ENCODE measurements at regions not wholly inside any gene's neighbourhood (a gene's known extent, or its start where the extent isn't known, plus 50 kb on each side); places are given as distances from the start of the nearest gene placed in this dataset.
A peak's percentile ranks its signal among the peaks of the same experiment; 100 is the strongest.

DNA sequence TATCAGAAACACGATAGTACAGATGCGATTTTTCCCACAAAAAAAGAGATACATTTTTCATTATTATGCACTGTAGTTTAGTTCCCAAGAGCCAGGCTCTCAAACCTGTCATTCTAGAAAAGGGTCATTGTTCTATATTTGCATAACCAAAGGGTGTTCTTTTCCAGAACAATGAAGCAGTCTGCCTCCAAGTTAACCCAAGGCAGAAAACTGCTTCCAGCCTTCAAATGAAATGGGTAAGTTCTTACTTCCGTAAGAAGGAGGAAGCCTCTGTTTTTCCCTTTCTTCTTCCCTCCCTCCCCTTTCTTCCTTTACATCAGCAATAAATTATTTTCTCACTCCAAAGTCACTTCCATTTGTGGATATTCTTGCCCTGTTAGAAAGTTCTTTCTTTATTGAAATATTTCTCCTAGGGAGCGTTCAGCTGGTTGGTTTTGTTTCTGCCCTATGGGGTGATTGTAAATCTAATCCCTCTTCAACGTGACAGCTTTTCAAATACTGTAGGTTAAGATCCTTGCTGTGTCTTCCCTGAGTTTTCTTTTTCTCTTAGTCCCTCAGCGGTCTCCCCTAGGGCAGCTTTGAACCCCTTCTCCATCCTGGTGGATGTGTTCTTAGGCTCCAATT is 77.3 kb upstream of the PTGFRN start:
- H3K9me3 ChIP-seq: no peaks in the 10 kb centered on the region
- H3K4me1 ChIP-seq: peaks cover 9 to 28% (median 20%) of the 10 kb centered on the region in 4 donors
- H3K27ac ChIP-seq: peak overlapping the region; percentile 71 to 76 (median 72)
- in situ Hi-C loops (cut with MboI; ENCODE audit: low pct_ligation_motif_present in 1 of 4, low pct_unique_long_range_greater_than_20kb in 1 of 4, low sequenced_read_pairs in 3 of 4): no loop called here
- H3K36me3 ChIP-seq: no peaks in the 10 kb centered on the region
- no peak for DNase-seq
- H3K4me3 ChIP-seq: no peak overlapping the region
- H3K27me3 ChIP-seq: no peaks in the 10 kb centered on the region
- WGBS, 2 donors (ENCODE audit: low coverage in 1 of 2): 51 to 69% methylated on average over 5 to 6 of the region's 6 CpGs
- TF ChIP-seq POLR2A (IDR thresholded peaks at IDR 0.05) (no peak), EP300 (IDR thresholded peaks at IDR 0.05; ENCODE audit: low read depth) (no peak), POLR2AphosphoS5 (IDR thresholded peaks at IDR 0.05) (no peak)
- TF ChIP-seq, protein P1, sequence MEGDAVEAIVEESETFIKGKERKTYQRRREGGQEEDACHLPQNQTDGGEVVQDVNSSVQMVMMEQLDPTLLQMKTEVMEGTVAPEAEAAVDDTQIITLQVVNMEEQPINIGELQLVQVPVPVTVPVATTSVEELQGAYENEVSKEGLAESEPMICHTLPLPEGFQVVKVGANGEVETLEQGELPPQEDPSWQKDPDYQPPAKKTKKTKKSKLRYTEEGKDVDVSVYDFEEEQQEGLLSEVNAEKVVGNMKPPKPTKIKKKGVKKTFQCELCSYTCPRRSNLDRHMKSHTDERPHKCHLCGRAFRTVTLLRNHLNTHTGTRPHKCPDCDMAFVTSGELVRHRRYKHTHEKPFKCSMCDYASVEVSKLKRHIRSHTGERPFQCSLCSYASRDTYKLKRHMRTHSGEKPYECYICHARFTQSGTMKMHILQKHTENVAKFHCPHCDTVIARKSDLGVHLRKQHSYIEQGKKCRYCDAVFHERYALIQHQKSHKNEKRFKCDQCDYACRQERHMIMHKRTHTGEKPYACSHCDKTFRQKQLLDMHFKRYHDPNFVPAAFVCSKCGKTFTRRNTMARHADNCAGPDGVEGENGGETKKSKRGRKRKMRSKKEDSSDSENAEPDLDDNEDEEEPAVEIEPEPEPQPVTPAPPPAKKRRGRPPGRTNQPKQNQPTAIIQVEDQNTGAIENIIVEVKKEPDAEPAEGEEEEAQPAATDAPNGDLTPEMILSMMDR (IDR thresholded peaks at IDR 0.05): no peak
- intact Hi-C loops (cut with DNase I; ENCODE audit: low total_unique reads): no loop called here

DNA sequence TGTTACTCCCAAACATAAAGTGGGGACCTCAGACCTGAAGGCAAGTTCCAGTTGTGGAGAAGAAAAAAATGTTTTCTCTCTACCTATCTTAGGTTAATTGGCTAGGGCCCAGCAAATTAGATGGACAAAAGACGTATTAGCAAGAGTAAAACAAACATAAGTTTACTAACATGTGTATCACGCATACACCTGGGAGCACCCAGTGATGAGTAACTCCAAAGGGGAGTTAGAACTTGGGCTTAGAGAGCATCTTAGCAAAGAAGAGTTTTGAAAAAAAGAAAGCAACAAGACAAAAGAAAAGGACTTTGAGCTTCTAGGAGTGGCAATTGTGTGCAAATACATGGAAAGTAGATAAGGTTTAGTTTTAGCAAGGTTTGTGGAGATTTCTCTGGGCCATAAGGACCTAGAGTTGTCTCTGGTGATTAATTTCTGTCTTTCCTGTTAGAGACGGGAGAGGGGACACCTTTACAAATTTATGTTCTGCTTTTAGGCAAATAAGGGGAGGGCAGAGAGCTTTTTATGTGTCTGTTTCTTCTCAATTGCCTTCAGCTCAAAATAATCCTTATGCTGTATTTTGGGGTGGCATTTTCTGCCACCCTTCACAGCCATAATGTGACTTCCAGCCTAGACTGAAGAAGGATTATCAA is 76.7 kb upstream of the PTGFRN start:
- peaks cover 9 to 25% (median 20%) of the 10 kb centered on the region in 4 donors for H3K4me1 ChIP-seq
- H3K27ac ChIP-seq: peak overlapping the region; percentile 71 to 76 (median 72)
- no peak overlapping the region for H3K4me3 ChIP-seq
- in situ Hi-C loops (cut with MboI; ENCODE audit: low pct_ligation_motif_present in 1 of 4, low pct_unique_long_range_greater_than_20kb in 1 of 4, low sequenced_read_pairs in 3 of 4): no loop called here
- intact Hi-C loops (cut with DNase I; ENCODE audit: low total_unique reads): no loop called here
- no peaks in the 10 kb centered on the region for H3K27me3 ChIP-seq
- DNase-seq: no peak
- H3K9me3 ChIP-seq: no peaks in the 10 kb centered on the region
- no peaks in the 10 kb centered on the region for H3K36me3 ChIP-seq
- 25 to 35% methylated on average over 3 of the region's 3 CpGs for WGBS, 2 donors (ENCODE audit: low coverage in 1 of 2)
- TF ChIP-seq, protein P1 (IDR thresholded peaks at IDR 0.05): no peak
- TF ChIP-seq POLR2AphosphoS5 (IDR thresholded peaks at IDR 0.05): no peak
- no peak for TF ChIP-seq EP300 (IDR thresholded peaks at IDR 0.05; ENCODE audit: low read depth)
- TF ChIP-seq POLR2A (IDR thresholded peaks at IDR 0.05): no peak

DNA sequence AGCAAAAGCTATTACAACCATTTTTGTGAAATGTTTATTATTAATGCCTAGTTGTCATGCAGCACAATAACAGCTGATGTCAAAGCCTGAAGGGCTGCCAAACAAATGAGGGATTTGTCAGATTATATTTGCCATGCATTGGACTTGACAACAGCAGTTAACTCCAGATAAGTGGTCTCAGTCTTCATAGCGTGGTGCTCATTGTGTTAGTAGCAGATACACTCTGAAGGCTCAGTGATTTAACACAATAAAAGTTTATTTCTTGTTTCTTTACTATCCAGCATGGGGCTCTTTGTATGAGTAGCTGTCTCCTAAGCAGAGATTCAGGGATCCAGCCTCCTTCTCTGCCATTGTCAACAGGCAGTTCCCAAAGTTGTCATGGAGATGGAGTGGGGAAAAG is 76.0 kb upstream of the PTGFRN start:
- H3K27ac ChIP-seq: peak overlapping the region; percentile 71 to 76 (median 72)
- no peaks in the 10 kb centered on the region for H3K9me3 ChIP-seq
- TF ChIP-seq, protein P1 (IDR thresholded peaks at IDR 0.05): no peak
- TF ChIP-seq EP300 (IDR thresholded peaks at IDR 0.05; ENCODE audit: low read depth) (no peak), POLR2AphosphoS5 (IDR thresholded peaks at IDR 0.05) (no peak), POLR2A (IDR thresholded peaks at IDR 0.05) (no peak)
- H3K4me3 ChIP-seq: no peak overlapping the region
- no peak for DNase-seq
- in situ Hi-C loops (cut with MboI; ENCODE audit: low pct_ligation_motif_present in 1 of 4, low pct_unique_long_range_greater_than_20kb in 1 of 4, low sequenced_read_pairs in 3 of 4): no loop called here
- 78 to 84% methylated on average over 1 of the region's 1 CpG for WGBS, 2 donors (ENCODE audit: low coverage in 1 of 2)
- intact Hi-C loops (cut with DNase I; ENCODE audit: low total_unique reads): no loop called here
- no peaks in the 10 kb centered on the region for H3K27me3 ChIP-seq
- no peaks in the 10 kb centered on the region for H3K36me3 ChIP-seq
- peaks cover 9 to 25% (median 20%) of the 10 kb centered on the region in 4 donors for H3K4me1 ChIP-seq

DNA sequence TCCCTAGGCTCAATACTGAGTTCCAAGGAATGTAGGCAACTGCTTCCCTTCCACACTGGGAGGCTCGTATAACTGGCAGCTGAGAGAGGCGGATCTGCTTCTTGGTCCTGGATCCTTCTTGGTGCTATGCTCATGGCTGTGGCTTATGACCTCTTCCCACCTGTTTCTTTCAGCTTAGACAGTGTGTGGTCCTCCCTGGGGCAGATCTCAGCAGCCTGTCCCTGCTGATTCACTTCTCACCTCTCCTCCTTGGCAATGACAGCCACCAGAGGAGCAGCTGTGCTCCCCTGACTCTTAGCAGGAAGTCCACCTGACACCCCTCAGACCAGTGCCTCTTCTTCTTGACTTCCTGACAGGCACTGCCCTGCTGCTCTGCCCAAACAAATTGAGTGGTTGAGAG is 75.1 kb upstream of the PTGFRN start:
- in situ Hi-C loops (cut with MboI; ENCODE audit: low pct_ligation_motif_present in 1 of 4, low pct_unique_long_range_greater_than_20kb in 1 of 4, low sequenced_read_pairs in 3 of 4) (no loop called here), intact Hi-C loops (cut with DNase I; ENCODE audit: low total_unique reads) (no loop called here)
- no peak overlapping the region for H3K4me3 ChIP-seq

More for the DNA sequence above, 75.1 kb upstream of the PTGFRN start:
- TF ChIP-seq, protein P1 (IDR thresholded peaks at IDR 0.05): no peak
- TF ChIP-seq EP300 (IDR thresholded peaks at IDR 0.05; ENCODE audit: low read depth) (no peak), POLR2AphosphoS5 (IDR thresholded peaks at IDR 0.05) (no peak), POLR2A (IDR thresholded peaks at IDR 0.05) (no peak)
- no peaks in the 10 kb centered on the region for H3K36me3 ChIP-seq
- no peak overlapping the region for H3K27ac ChIP-seq
- H3K27me3 ChIP-seq: no peaks in the 10 kb centered on the region
- 86% methylated on average over 2 of the region's 2 CpGs; no CpG with 5 or more reads in 1 of the 2 donors for WGBS, 2 donors (ENCODE audit: low coverage in 1 of 2)
- H3K4me1 ChIP-seq: peaks cover 9 to 25% (median 20%) of the 10 kb centered on the region in 4 donors
- H3K9me3 ChIP-seq: no peaks in the 10 kb centered on the region
- no peak for DNase-seq

Data from transverse colon (tissue), 4 donors.